ENCODE measurements at regions not wholly inside any gene's neighbourhood (a gene's known extent, or its start where the extent isn't known, plus 50 kb on each side); places are given as distances from the start of the nearest gene placed in this dataset.

- TF ChIP-seq POLR2A (IDR thresholded peaks at IDR 0.05; ENCODE audit: low read length) (no peak), GATA1 (IDR thresholded peaks at IDR 0.05; ENCODE audit: low read depth, low read length) (no peak)
These were observed 1556.4 kb upstream of the ADGRL3 start for GRCh38 chr4:59643682-59644081.

Measured in erythroblast (primary cell).